Embryonic facial prominence (tissue), 1 donor: ENCODE measurements at regions not wholly inside any gene's neighbourhood (a gene's known extent, or its start where the extent isn't known, plus 50 kb on each side); places are given as distances from the start of the nearest gene placed in this dataset.
"Not testable (repeated sequence)": the region's sequence is repeated elsewhere in the genome, so short reads cannot be mapped to it uniquely, and the experiment has no call there.

Experiments used
- DNase-seq: peaks from one replicate; pipeline ENCODE4 v3.0.0-alpha.2; 2016; ENCODE audit errors: extremely low spot score

GRCh38 chr7:130845581-130846085, 111.6 kb upstream of the KLF14 start:
- no peak for DNase-seq

- no peak for DNase-seq
These were observed 115.6 kb upstream of the KLF14 start for GRCh38 chr7:130849604-130850003.

GRCh38 chr7:130850956-130851355, 116.9 kb upstream of the KLF14 start:
- DNase-seq, result no peak

GRCh38 chr7:130852867-130853266, 118.9 kb upstream of the KLF14 start:
- no peak for DNase-seq

GRCh38 chr7:130853503-130854279, 119.7 kb upstream of the KLF14 start:
- no peak for DNase-seq

GRCh38 chr7:130854481-130854880, 120.5 kb upstream of the KLF14 start:
- no peak for DNase-seq

GRCh38 chr7:130856866-130857265, 122.9 kb upstream of the KLF14 start:
- no peak for DNase-seq

GRCh38 chr7:130860832-130861231, 126.8 kb upstream of the KLF14 start:
- DNase-seq, result not testable (repeated sequence)

- no peak for DNase-seq
These were observed 131.6 kb upstream of the KLF14 start for GRCh38 chr7:130865408-130866236.

GRCh38 chr7:130867039-130867438, 133.0 kb upstream of the KLF14 start:
- DNase-seq, result no peak

- no peak for DNase-seq
These were observed 133.7 kb upstream of the KLF14 start for GRCh38 chr7:130867581-130868136.

- no peak for DNase-seq
These were observed 134.1 kb upstream of the KLF14 start for GRCh38 chr7:130868139-130868538.

- DNase-seq, result no peak
These were observed 135.9 kb upstream of the KLF14 start for GRCh38 chr7:130869918-130870317.

- no peak for DNase-seq
These were observed 138.3 kb upstream of the KLF14 start for GRCh38 chr7:130872341-130872740.

GRCh38 chr7:130872756-130873448, 138.9 kb upstream of the KLF14 start:
- no peak for DNase-seq

- no peak for DNase-seq
These were observed 140.3 kb upstream of the KLF14 start for GRCh38 chr7:130874071-130874915.

- DNase-seq, result no peak
These were observed 141.3 kb upstream of the KLF14 start for GRCh38 chr7:130875265-130875741.

GRCh38 chr7:130875901-130876300, 141.9 kb upstream of the KLF14 start:
- no peak for DNase-seq

- DNase-seq, result no peak
These were observed 143.4 kb upstream of the KLF14 start for GRCh38 chr7:130877236-130877990.

- DNase-seq, result no peak
These were observed 143.9 kb upstream of the KLF14 start for GRCh38 chr7:130877991-130878305.
